ENCODE measurements at regions not wholly inside any gene's neighbourhood (a gene's known extent, or its start where the extent isn't known, plus 50 kb on each side); places are given as distances from the start of the nearest gene placed in this dataset.

- ChIA-PET CTCF (no interaction called here), POLR2A (no interaction called here)
- Histone ChIP-seq H3K27ac (no peak overlapping the region), H3K9me3 (no peaks in the 10 kb centered on the region), H3K4me3 (no peak overlapping the region), H3K4me2 (no peak overlapping the region), H3K4me1 (no peaks in the 10 kb centered on the region)
- 20% methylated on average over 4 of the region's 4 CpGs for WGBS (ENCODE audit: missing lambda C conversion rate)
- DNase-seq (ENCODE audit: low read depth in 1 of 2, low spot score in 1 of 2) (no peak), ATAC-seq (no peak), FAIRE-seq (no peak)
- TF ChIP-seq REST (IDR thresholded peaks at IDR 0.05) (no peak), CTCF (IDR thresholded peaks at IDR 0.05) (no peak), NFE2L2 (conservative IDR thresholded peaks at IDR 0.05; ENCODE audit: low read length) (no peak), MAZ (IDR thresholded peaks at IDR 0.05; ENCODE audit: borderline replicate concordance, low read depth, low read length) (no peak), HMGXB4 (CRISPR knock-in tag; IDR thresholded peaks at IDR 0.05; ENCODE audit: borderline replicate concordance) (no peak), CHD2 (IDR thresholded peaks at IDR 0.05; ENCODE audit: low read length, partially characterized antibody) (no peak), ATOH8 (CRISPR knock-in tag; IDR thresholded peaks at IDR 0.05; ENCODE audit: low read depth) (no peak)
Observed at GRCh38 chr18:47510831-47511230, 259.4 kb upstream of the SKOR2 start.

GRCh38 chr18:47507651-47508050 lies 256.2 kb upstream of the SKOR2 start:
- H3K4me2 ChIP-seq = no peak overlapping the region
- H3K4me3 ChIP-seq = no peak overlapping the region
- WGBS (ENCODE audit: missing lambda C conversion rate) = 26% methylated on average over 3 of the region's 3 CpGs
- ATAC-seq (no peak), DNase-seq (ENCODE audit: low read depth in 1 of 2, low spot score in 1 of 2) (no peak), FAIRE-seq (no peak)
- ChIA-PET POLR2A (no interaction called here), CTCF (interaction anchor here (0.6 kb wide), 1 partner anchor 206 kb away, joined by 3 read pairs; no protein-coding TSS in a partner anchor)
- TF ChIP-seq MAFK (IDR thresholded peaks at IDR 0.05; ENCODE audit: partially characterized antibody) (no peak), TFCP2L1 (CRISPR knock-in tag; IDR thresholded peaks at IDR 0.05) (no peak), HES2 (IDR thresholded peaks at IDR 0.05) (no peak), EHMT2 (IDR thresholded peaks at IDR 0.05; ENCODE audit: low read depth) (no peak), BCL3 (IDR thresholded peaks at IDR 0.05) (no peak), MAZ (IDR thresholded peaks at IDR 0.05; ENCODE audit: borderline replicate concordance, low read depth, low read length) (no peak), ZNF302 (CRISPR knock-in tag; IDR thresholded peaks at IDR 0.05) (no peak), JUNB (IDR thresholded peaks at IDR 0.05) (no peak), CBX8 (IDR thresholded peaks at IDR 0.05) (no peak), RAD21 (conservative IDR thresholded peaks at IDR 0.05 in 1 of 2, IDR thresholded peaks at IDR 0.05 in 1 of 2) (no peak), ESRRA (IDR thresholded peaks at IDR 0.05; ENCODE audit: borderline replicate concordance, low read length) (no peak)
- H3K9me3 ChIP-seq = no peaks in the 10 kb centered on the region
- no peaks in the 10 kb centered on the region for H3K4me1 ChIP-seq
- H3K27ac ChIP-seq = no peak overlapping the region

Data from A549 (cell line).